ENCODE measurements at regions not wholly inside any gene's neighbourhood (a gene's known extent, or its start where the extent isn't known, plus 50 kb on each side); places are given as distances from the start of the nearest gene placed in this dataset.
"Not testable (repeated sequence)": the region's sequence is repeated elsewhere in the genome, so short reads cannot be mapped to it uniquely, and the experiment has no call there.

DNA sequence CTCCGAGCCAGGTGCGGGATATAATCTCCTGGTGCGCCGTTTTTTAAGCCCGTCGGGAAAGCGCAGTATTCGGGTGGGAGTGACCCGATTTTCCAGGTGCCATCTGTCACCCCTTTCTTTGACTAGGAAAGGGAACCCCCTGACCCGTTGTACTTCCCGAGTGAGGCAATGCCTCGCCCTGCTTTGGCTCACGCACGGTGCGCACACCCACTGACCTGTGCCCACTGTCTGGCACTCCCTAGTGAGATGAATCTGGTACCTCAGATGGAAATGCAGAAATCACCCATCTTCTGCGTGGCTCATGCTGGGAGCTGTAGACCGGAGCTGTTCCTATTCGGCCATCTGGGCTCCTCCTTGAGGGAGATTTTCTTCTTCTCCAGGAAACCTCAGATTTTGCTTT lies 1135.1 kb upstream of the DIAPH2 start:
- not testable (repeated sequence) for H3K27ac ChIP-seq (ENCODE audit: low read length); H3K9me3 ChIP-seq (ENCODE audit: control insufficient read depth, insufficient read depth, low read length); DNase-seq (ENCODE audit: low read depth, low spot score); H3K27me3 ChIP-seq (ENCODE audit: control insufficient read depth, insufficient read depth, low read length); H3K4me3 ChIP-seq (ENCODE audit: low read length); H3K36me3 ChIP-seq (ENCODE audit: control insufficient read depth, insufficient read depth, low read length); H3K4me1 ChIP-seq (ENCODE audit: control insufficient read depth, insufficient read depth, low read length)
- WGBS (ENCODE audit: insufficient coverage, insufficient read length), result no CpG with 5 or more reads among the region's 18 CpGs

DNA sequence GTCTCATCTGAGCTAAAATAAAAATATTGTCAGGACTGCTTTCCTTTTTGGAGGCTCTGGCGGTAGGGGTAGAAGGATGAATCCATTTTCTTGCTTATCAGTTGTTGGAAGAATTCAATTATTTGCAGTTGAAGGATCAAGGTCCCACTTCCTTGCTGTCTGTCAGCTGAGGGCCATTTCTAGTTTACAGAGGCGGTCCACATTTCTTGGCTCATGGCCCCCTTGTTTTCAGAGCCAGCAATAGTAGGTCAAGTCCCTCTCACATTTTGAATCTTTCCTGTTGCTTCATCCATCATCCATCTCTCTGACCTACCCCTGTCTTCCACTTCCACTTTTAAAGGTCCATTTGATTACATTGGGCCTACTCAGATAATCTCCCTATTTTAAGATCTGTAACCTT lies 1099.3 kb upstream of the DIAPH2 start:
- DNase-seq (ENCODE audit: low read depth, low spot score), result no peak
- no peaks in the 10 kb centered on the region for H3K27me3 ChIP-seq (ENCODE audit: control insufficient read depth, insufficient read depth, low read length)
- no peak overlapping the region for H3K4me3 ChIP-seq (ENCODE audit: low read length)
- no peaks in the 10 kb centered on the region for H3K4me1 ChIP-seq (ENCODE audit: control insufficient read depth, insufficient read depth, low read length)
- no CpG with 5 or more reads among the region's 2 CpGs for WGBS (ENCODE audit: insufficient coverage, insufficient read length)
- no peaks in the 10 kb centered on the region for H3K36me3 ChIP-seq (ENCODE audit: control insufficient read depth, insufficient read depth, low read length)
- H3K9me3 ChIP-seq (ENCODE audit: control insufficient read depth, insufficient read depth, low read length), result no peaks in the 10 kb centered on the region
- no peak overlapping the region for H3K27ac ChIP-seq (ENCODE audit: low read length)

DNA sequence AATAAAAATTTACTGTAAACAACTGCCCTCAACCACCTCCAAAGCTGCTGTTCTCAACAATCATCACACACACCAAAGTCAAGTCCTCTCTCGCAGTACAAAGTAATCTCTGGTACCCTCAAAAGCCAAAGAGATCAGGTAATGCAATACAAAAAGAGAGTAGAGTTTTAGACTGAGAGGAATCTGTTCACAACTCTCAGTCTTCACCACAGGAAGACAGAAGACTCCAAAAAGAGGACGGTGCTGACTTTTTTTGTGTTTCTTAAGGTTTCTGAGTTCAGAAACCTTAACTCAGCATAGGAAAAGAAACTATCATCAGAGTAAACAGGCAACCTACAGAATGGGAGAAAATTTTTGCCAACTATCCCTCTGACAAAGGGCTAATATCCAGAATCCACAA lies 1072.3 kb upstream of the DIAPH2 start:
- H3K4me1 ChIP-seq (ENCODE audit: control insufficient read depth, insufficient read depth, low read length), result no peaks in the 10 kb centered on the region
- no peak overlapping the region for H3K4me3 ChIP-seq (ENCODE audit: low read length)
- H3K27ac ChIP-seq (ENCODE audit: low read length), result no peak overlapping the region
- H3K36me3 ChIP-seq (ENCODE audit: control insufficient read depth, insufficient read depth, low read length), result no peaks in the 10 kb centered on the region
- H3K9me3 ChIP-seq (ENCODE audit: control insufficient read depth, insufficient read depth, low read length), result no peaks in the 10 kb centered on the region
- no peaks in the 10 kb centered on the region for H3K27me3 ChIP-seq (ENCODE audit: control insufficient read depth, insufficient read depth, low read length)
- WGBS (ENCODE audit: insufficient coverage, insufficient read length), result no CpG with 5 or more reads among the region's 2 CpGs
- no peak for DNase-seq (ENCODE audit: low read depth, low spot score)

DNA sequence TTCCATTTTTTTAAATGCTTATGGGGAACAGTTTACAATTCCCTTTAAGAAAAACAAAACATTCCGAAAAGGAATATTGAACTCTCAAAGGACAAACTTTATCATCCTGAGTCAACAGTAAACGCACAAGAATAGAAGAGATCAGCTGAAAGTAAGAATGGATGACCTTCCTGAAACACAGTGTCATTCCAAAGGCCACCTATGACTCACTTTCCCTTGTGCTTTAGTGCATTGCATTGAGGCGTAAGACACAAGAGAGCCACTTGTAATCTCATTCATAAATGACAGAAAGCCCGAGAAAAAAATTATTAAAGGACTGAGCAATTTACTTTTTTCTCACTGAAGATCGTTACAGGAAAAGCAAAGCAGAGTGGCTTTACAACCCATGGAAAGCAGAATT lies 1062.4 kb upstream of the DIAPH2 start:
- no peaks in the 10 kb centered on the region for H3K36me3 ChIP-seq (ENCODE audit: control insufficient read depth, insufficient read depth, low read length)
- H3K27me3 ChIP-seq (ENCODE audit: control insufficient read depth, insufficient read depth, low read length), result no peaks in the 10 kb centered on the region
- no peak overlapping the region for H3K4me3 ChIP-seq (ENCODE audit: low read length)
- no peaks in the 10 kb centered on the region for H3K4me1 ChIP-seq (ENCODE audit: control insufficient read depth, insufficient read depth, low read length)
- no peak for DNase-seq (ENCODE audit: low read depth, low spot score)
- H3K27ac ChIP-seq (ENCODE audit: low read length), result no peak overlapping the region
- H3K9me3 ChIP-seq (ENCODE audit: control insufficient read depth, insufficient read depth, low read length), result no peaks in the 10 kb centered on the region
- WGBS (ENCODE audit: insufficient coverage, insufficient read length), result no CpG with 5 or more reads among the region's 5 CpGs

DNA sequence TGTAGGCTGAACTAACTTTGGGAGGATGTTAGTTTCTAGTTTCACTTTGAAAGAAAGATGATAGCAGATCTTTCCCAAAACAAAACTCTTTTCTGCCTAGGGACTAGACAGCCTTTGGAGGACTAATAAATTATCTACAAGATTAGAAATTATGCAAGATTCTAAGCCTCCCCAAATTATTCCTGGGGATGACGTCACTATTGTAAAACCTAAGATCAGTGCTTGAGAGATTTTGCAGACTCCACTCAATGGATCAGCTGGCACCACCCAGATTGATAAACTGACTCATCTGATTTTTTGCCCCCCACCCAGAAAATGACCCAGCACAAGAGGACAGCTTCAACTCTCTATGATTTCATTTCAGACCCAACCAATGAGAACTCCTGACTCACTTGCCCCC lies 1057.9 kb upstream of the DIAPH2 start:
- H3K4me1 ChIP-seq (ENCODE audit: control insufficient read depth, insufficient read depth, low read length), result no peaks in the 10 kb centered on the region
- no peak for DNase-seq (ENCODE audit: low read depth, low spot score)
- no peaks in the 10 kb centered on the region for H3K36me3 ChIP-seq (ENCODE audit: control insufficient read depth, insufficient read depth, low read length)
- H3K4me3 ChIP-seq (ENCODE audit: low read length), result no peak overlapping the region
- no CpG with 5 or more reads among the region's 1 CpG for WGBS (ENCODE audit: insufficient coverage, insufficient read length)
- H3K27me3 ChIP-seq (ENCODE audit: control insufficient read depth, insufficient read depth, low read length), result no peaks in the 10 kb centered on the region
- H3K27ac ChIP-seq (ENCODE audit: low read length), result no peak overlapping the region
- no peaks in the 10 kb centered on the region; the same call in 1 of the 2 replicates for H3K9me3 ChIP-seq (ENCODE audit: control insufficient read depth, insufficient read depth, low read length)

DNA sequence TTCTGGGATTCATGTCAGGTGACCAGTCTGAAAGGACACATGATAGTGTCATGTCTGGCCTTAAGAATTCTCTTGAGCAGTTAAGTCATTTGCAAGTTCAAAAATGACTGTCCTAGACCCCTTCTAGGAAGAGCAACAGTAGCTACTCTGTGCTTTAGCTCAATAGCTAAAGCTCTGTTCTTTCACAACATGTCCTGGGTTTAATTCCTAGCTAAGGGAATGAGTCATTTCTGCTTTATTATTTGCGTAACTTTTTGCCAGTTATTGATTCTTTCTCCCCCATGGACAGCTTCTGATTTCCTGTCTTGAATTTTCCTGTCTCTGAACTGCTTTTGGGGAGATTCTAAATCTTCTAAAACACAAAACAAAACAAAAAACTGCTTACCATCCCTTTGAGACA lies 1055.8 kb upstream of the DIAPH2 start:
- Histone ChIP-seq H3K27me3 (ENCODE audit: control insufficient read depth, insufficient read depth, low read length) (no peaks in the 10 kb centered on the region), H3K9me3 (ENCODE audit: control insufficient read depth, insufficient read depth, low read length) (no peaks in the 10 kb centered on the region; the same call in 1 of the 2 replicates), H3K36me3 (ENCODE audit: control insufficient read depth, insufficient read depth, low read length) (no peaks in the 10 kb centered on the region), H3K27ac (ENCODE audit: low read length) (no peak overlapping the region), H3K4me3 (ENCODE audit: low read length) (no peak overlapping the region), H3K4me1 (ENCODE audit: control insufficient read depth, insufficient read depth, low read length) (no peaks in the 10 kb centered on the region)
- WGBS (ENCODE audit: insufficient coverage, insufficient read length), result no CpG with 5 or more reads among the region's 1 CpG
- no peak for DNase-seq (ENCODE audit: low read depth, low spot score)

DNA sequence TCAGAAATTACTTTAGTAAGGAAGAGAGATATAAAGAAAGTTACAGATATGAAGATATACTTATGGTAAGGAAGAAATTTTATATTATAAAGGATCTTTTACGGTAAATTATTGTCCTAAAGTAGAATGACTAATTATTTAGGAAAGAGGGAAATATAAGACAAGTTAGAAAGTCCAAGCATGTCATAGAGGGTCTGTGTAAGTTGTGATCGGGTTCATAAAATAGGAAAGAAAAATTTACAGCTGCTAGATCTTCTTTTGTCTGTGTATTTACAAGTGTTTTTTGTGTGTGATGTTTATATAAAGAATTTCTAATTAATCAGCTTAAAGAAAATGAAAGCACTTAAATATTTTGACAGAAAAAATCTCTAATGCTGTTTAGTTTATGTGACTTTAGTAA lies 1054.9 kb upstream of the DIAPH2 start:
- no peaks in the 10 kb centered on the region for H3K4me1 ChIP-seq (ENCODE audit: control insufficient read depth, insufficient read depth, low read length)
- no CpG with 5 or more reads among the region's 2 CpGs for WGBS (ENCODE audit: insufficient coverage, insufficient read length)
- no peaks in the 10 kb centered on the region for H3K36me3 ChIP-seq (ENCODE audit: control insufficient read depth, insufficient read depth, low read length)

DNA sequence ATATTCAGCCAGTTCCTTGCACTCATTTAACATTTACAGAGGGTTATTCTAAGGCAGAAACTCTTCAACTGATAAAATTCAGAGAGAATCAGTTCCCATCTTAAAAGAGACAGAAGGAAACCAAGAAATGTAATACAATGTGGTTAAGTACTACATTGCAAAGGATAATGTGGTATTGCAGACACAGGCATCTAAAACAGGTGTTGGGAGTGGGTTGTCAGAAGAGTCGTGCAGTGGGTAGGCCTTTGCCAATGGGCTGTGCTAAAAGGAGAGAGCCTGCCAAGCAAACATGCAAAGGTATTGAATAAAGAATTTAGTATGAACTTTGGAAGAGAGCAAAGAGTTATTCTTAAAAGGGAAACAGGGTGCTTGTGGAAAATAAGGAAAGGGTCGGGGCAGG lies 1044.4 kb upstream of the DIAPH2 start:
- H3K4me1 ChIP-seq (ENCODE audit: control insufficient read depth, insufficient read depth, low read length), result no peaks in the 10 kb centered on the region
- no peak overlapping the region for H3K27ac ChIP-seq (ENCODE audit: low read length)
- no peaks in the 10 kb centered on the region for H3K36me3 ChIP-seq (ENCODE audit: control insufficient read depth, insufficient read depth, low read length)
- no peaks in the 10 kb centered on the region for H3K9me3 ChIP-seq (ENCODE audit: control insufficient read depth, insufficient read depth, low read length)
- no peak for DNase-seq (ENCODE audit: low read depth, low spot score)
- no peaks in the 10 kb centered on the region for H3K27me3 ChIP-seq (ENCODE audit: control insufficient read depth, insufficient read depth, low read length)
- no peak overlapping the region for H3K4me3 ChIP-seq (ENCODE audit: low read length)
- WGBS (ENCODE audit: insufficient coverage, insufficient read length), result no CpG with 5 or more reads among the region's 2 CpGs

More for the DNA sequence above, 1054.9 kb upstream of the DIAPH2 start:
- Histone ChIP-seq H3K27me3 (ENCODE audit: control insufficient read depth, insufficient read depth, low read length) (no peaks in the 10 kb centered on the region), H3K9me3 (ENCODE audit: control insufficient read depth, insufficient read depth, low read length) (no peaks in the 10 kb centered on the region; the same call in 1 of the 2 replicates), H3K27ac (ENCODE audit: low read length) (no peak overlapping the region), H3K4me3 (ENCODE audit: low read length) (no peak overlapping the region)
- peak; percentile 1 for DNase-seq (ENCODE audit: low read depth, low spot score)

DNA sequence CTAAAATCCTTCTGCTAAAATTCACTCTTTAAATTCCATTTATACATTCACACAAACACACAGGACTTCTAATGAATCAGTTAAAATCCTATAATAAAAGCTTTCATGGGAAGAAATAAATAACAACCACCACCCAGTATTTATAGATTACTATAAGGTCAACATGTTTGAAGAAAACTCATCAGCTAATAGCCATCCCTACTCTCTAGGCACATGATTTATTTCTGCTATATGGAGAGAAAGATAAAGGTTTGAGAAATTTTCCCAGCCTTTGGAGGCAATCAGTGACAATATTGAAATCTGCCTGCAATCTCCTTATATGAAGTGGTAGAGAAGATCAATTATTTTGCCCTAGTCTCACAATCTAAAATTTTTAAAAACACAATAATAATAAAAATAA lies 1038.9 kb upstream of the DIAPH2 start:
- Histone ChIP-seq H3K4me1 (ENCODE audit: control insufficient read depth, insufficient read depth, low read length) (no peaks in the 10 kb centered on the region), H3K27ac (ENCODE audit: low read length) (no peak overlapping the region), H3K9me3 (ENCODE audit: control insufficient read depth, insufficient read depth, low read length) (no peaks in the 10 kb centered on the region), H3K27me3 (ENCODE audit: control insufficient read depth, insufficient read depth, low read length) (no peaks in the 10 kb centered on the region), H3K4me3 (ENCODE audit: low read length) (no peak overlapping the region), H3K36me3 (ENCODE audit: control insufficient read depth, insufficient read depth, low read length) (no peaks in the 10 kb centered on the region)
- no peak for DNase-seq (ENCODE audit: low read depth, low spot score)

DNA sequence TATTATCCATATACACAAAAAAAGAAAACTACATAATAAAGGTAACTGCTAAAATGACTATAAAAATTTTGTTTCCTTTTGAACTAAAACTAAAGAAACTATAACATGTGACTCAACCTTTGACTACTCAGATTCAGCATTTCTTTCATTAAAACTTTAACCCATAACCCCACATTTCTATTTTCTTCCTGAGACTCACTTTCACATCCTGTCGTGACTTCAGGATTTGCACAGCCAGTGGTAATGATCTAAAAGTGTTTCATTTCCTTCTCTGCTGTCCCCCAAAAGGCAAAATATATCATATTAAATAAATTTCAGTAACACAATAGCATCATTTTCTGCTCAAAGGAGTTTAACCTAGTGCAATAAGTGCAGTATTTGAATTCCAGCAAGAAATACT lies 1022.4 kb upstream of the DIAPH2 start:
- Histone ChIP-seq H3K27ac (ENCODE audit: low read length) (no peak overlapping the region), H3K4me3 (ENCODE audit: low read length) (no peak overlapping the region), H3K27me3 (ENCODE audit: control insufficient read depth, insufficient read depth, low read length) (no peaks in the 10 kb centered on the region), H3K4me1 (ENCODE audit: control insufficient read depth, insufficient read depth, low read length) (no peaks in the 10 kb centered on the region), H3K9me3 (ENCODE audit: control insufficient read depth, insufficient read depth, low read length) (no peaks in the 10 kb centered on the region), H3K36me3 (ENCODE audit: control insufficient read depth, insufficient read depth, low read length) (no peaks in the 10 kb centered on the region)
- 100% methylated on average over 1 of the region's 1 CpG for WGBS (ENCODE audit: insufficient coverage, insufficient read length)
- DNase-seq (ENCODE audit: low read depth, low spot score), result no peak

DNA sequence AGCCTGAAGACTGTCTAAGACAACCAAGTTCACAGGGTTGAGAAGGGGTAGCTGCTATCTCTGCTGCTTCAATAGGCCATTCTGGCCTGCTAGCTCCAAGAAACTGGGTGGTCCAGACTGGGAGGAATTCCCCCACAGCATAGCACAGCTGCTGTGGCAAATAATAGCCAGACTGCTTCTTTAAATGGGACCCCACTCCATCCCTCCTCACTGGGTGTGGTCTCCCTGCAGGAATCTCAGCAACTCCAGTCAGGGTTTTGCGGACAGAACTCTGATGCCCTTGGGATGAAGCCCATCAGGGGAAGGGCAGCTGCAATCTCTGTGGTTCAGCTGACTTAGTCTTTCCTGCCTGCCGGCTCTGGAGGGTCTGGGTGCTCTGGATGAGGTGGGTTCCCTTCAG lies 1018.6 kb upstream of the DIAPH2 start:
- DNase-seq (ENCODE audit: low read depth, low spot score), result no peak
- H3K9me3 ChIP-seq (ENCODE audit: control insufficient read depth, insufficient read depth, low read length), result no peaks in the 10 kb centered on the region
- WGBS (ENCODE audit: insufficient coverage, insufficient read length), result no CpG with 5 or more reads among the region's 2 CpGs
- H3K36me3 ChIP-seq (ENCODE audit: control insufficient read depth, insufficient read depth, low read length), result no peaks in the 10 kb centered on the region
- no peak overlapping the region for H3K4me3 ChIP-seq (ENCODE audit: low read length)
- no peaks in the 10 kb centered on the region for H3K27me3 ChIP-seq (ENCODE audit: control insufficient read depth, insufficient read depth, low read length)
- no peaks in the 10 kb centered on the region for H3K4me1 ChIP-seq (ENCODE audit: control insufficient read depth, insufficient read depth, low read length)
- H3K27ac ChIP-seq (ENCODE audit: low read length), result no peak overlapping the region

All from iPS DF 6.9 (cell line).